Upper lobe of left lung (tissue), 6 donors: ENCODE measurements at regions not wholly inside any gene's neighbourhood (a gene's known extent, or its start where the extent isn't known, plus 50 kb on each side); places are given as distances from the start of the nearest gene placed in this dataset.

Experiments
- ATAC-seq, 2 donors: fragments of 200-7000 bp; cut with Tn5 transposase; one replicate each; pipeline ENCODE4 v1.9.1; 2022; ENCODE audit warnings: mild to moderate bottlenecking in 2 of 2, moderate library complexity in 2 of 2; ENCODE audit not compliant: low FRiP score in 2 of 2
- DNase-seq, 2 donors: peaks; one replicate each; pipeline ENCODE4 v3.0.0-alpha.2; 2019 to 2020
- H3K27ac ChIP-seq, 4 donors: fragments of 200-600 bp; sonication (generic); one replicate each; pipeline ENCODE4 v1.5.1; 2016 to 2019
- H3K27me3 ChIP-seq, 4 donors: fragments of 200-600 bp; sonication (generic); one replicate each; pipeline ENCODE4 v1.5.1; 2017 to 2019
- H3K36me3 ChIP-seq, 4 donors: fragments of 200-600 bp; sonication (generic); one replicate each; pipeline ENCODE4 v1.5.1; 2016 to 2019
- H3K4me1 ChIP-seq, 4 donors: fragments of 200-600 bp; sonication (generic); one replicate each; pipeline ENCODE4 v1.5.1; 2018 to 2019
- H3K4me3 ChIP-seq, 4 donors: fragments of 200-600 bp; sonication (generic); one replicate each; pipeline ENCODE4 v1.5.1; 2017 to 2019; ENCODE audit warnings: mild to moderate bottlenecking in 2 of 4, moderate library complexity in 1 of 4
- H3K9me3 ChIP-seq, 4 donors: fragments of 200-600 bp; sonication (generic); one replicate each; pipeline ENCODE4 v1.5.1; 2018 to 2019
- EP300 ChIP-seq, 4 donors: sonication (generic); formaldehyde crosslinking; IDR thresholded peaks; one replicate each; pipeline ENCODE4 v1.5.1; 2017; ENCODE audit warnings: antibody characterized with exemption in 4 of 4, control low read depth in 2 of 4
- POLR2A ChIP-seq, 4 donors: fragments of 450-650 bp; IDR thresholded peaks; one replicate each; pipeline ENCODE4 v1.5.1; 2016 to 2017; ENCODE audit warnings: antibody characterized with exemption in 4 of 4, mild to moderate bottlenecking in 2 of 4
- POLR2AphosphoS5 ChIP-seq, 2 donors: sonication (generic); formaldehyde crosslinking; IDR thresholded peaks; one replicate each; pipeline ENCODE4 v1.5.1; 2017; ENCODE audit warnings: antibody characterized with exemption in 2 of 2
- WGBS, 2 donors: methylation state at CpG; one replicate each; pipeline ENCODE4 v1.1.5; 2017 to 2018; 5-methylcytosine and 5-hydroxymethylcytosine counted together
- TF ChIP-seq, protein P1 (sequence below), 6 experiments: fragments of 450-650 bp in 4 of 6; fragments of 200-600 bp in 2 of 6; sonication (generic) in 2 of 6; IDR thresholded peaks; one replicate each; pipeline ENCODE4 v1.5.1; 2016 to 2019; ENCODE audit warnings: antibody characterized with exemption in 6 of 6
- donor health status: DM: no; HTN: no; CAD: no; lungs with moderate emphysema.
- donor health status: DM: no; HTN: yes; CAD: no; lungs with severe emphysema.

DNA sequence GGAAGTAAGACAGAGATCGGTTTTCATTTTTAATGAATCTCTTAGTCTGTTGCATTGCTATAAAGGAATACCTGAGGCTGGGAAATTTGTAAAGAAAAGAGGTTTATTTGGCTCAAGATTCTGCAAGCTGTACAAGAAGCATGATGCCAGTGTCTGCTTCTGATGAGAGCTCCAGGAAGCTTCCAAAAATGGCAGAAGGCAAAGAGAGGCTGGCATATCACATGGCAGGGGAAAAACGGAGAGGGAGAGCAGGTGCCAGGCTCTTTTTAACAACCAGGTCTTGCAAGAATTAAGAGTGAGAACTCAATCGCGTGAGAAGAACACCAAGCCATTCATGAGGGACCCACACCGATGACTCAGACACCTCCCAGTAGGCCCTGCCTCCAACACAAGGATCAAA, 125.0 kb upstream of the THSD7A start:
- DNase-seq (no peak), ATAC-seq (no peak)
- whole genome bisulfite sequencing, 2 donors, result 69 to 94% methylated on average over 5 of the region's 5 CpGs

DNA sequence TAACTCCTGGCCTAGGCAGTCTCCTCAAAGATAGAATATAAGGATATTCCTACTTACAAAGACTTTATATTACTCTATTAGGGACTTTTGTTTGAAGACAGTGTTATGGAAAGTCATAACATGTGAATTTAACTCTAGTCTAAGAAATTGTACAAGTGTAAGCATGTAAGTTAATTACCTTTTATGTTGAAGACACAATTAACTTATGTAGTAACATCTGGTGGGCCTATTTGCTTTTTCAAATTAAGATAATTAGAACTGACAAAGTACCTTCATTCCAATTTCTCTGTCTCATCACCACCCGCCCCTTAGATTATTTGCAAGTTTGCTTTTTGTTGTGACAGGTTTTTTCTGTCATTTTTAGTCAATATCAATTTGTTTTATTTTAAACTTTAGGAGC, 126.0 kb upstream of the THSD7A start:
- H3K4me1 ChIP-seq, result no peaks in the 10 kb centered on the region
- H3K4me3 ChIP-seq, result no peak overlapping the region
- no peaks in the 10 kb centered on the region for H3K27me3 ChIP-seq
- no peaks in the 10 kb centered on the region for H3K36me3 ChIP-seq
- 50 to 97% methylated on average over 1 of the region's 1 CpG for WGBS, 2 donors
- DNase-seq (no peak), ATAC-seq (no peak)
- H3K27ac ChIP-seq, result no peak overlapping the region
- TF ChIP-seq EP300 (IDR thresholded peaks at IDR 0.05) (no peak), POLR2A (IDR thresholded peaks at IDR 0.05) (no peak), POLR2AphosphoS5 (IDR thresholded peaks at IDR 0.05) (no peak)
- TF ChIP-seq, protein P1, sequence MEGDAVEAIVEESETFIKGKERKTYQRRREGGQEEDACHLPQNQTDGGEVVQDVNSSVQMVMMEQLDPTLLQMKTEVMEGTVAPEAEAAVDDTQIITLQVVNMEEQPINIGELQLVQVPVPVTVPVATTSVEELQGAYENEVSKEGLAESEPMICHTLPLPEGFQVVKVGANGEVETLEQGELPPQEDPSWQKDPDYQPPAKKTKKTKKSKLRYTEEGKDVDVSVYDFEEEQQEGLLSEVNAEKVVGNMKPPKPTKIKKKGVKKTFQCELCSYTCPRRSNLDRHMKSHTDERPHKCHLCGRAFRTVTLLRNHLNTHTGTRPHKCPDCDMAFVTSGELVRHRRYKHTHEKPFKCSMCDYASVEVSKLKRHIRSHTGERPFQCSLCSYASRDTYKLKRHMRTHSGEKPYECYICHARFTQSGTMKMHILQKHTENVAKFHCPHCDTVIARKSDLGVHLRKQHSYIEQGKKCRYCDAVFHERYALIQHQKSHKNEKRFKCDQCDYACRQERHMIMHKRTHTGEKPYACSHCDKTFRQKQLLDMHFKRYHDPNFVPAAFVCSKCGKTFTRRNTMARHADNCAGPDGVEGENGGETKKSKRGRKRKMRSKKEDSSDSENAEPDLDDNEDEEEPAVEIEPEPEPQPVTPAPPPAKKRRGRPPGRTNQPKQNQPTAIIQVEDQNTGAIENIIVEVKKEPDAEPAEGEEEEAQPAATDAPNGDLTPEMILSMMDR (IDR thresholded peaks at IDR 0.05), result no peak
- H3K9me3 ChIP-seq, result no peaks in the 10 kb centered on the region

More for the DNA sequence above, 125.0 kb upstream of the THSD7A start:
- no peaks in the 10 kb centered on the region for H3K27me3 ChIP-seq
- H3K36me3 ChIP-seq, result no peaks in the 10 kb centered on the region
- H3K27ac ChIP-seq, result no peak overlapping the region
- no peaks in the 10 kb centered on the region for H3K4me1 ChIP-seq
- TF ChIP-seq EP300 (IDR thresholded peaks at IDR 0.05) (no peak), POLR2A (IDR thresholded peaks at IDR 0.05) (no peak), POLR2AphosphoS5 (IDR thresholded peaks at IDR 0.05) (no peak)
- TF ChIP-seq, protein P1 (IDR thresholded peaks at IDR 0.05), result no peak
- H3K4me3 ChIP-seq, result no peak overlapping the region
- H3K9me3 ChIP-seq, result no peaks in the 10 kb centered on the region

DNA sequence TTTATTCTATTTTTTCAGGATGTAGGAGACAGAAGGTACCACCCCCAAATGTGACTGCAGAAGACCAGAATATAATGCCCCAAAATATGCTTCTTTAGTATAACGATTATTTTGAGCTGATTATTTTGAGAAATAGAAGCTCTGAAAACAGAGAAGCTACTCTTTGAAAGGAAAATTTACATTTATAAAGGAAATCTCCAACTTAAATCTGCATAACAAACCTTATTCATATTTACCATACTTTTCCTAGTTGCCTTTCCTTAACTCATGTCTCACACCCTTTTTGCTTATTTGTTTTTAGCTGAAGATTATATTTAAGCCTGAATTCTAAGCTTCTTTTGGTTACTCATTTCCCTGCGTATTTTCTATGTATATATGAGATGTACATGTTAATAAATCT, 127.1 kb upstream of the THSD7A start:
- TF ChIP-seq EP300 (IDR thresholded peaks at IDR 0.05) (no peak), POLR2A (IDR thresholded peaks at IDR 0.05) (no peak), POLR2AphosphoS5 (IDR thresholded peaks at IDR 0.05) (no peak)
- TF ChIP-seq, protein P1 (IDR thresholded peaks at IDR 0.05), result no peak
- Histone ChIP-seq H3K9me3 (no peaks in the 10 kb centered on the region), H3K27me3 (no peaks in the 10 kb centered on the region), H3K4me1 (no peaks in the 10 kb centered on the region), H3K4me3 (no peak overlapping the region), H3K27ac (no peak overlapping the region), H3K36me3 (no peaks in the 10 kb centered on the region)
- DNase-seq, result no peak
- 82% methylated on average over 2 of the region's 2 CpGs for WGBS, 2 donors
- ATAC-seq, result no peak

DNA sequence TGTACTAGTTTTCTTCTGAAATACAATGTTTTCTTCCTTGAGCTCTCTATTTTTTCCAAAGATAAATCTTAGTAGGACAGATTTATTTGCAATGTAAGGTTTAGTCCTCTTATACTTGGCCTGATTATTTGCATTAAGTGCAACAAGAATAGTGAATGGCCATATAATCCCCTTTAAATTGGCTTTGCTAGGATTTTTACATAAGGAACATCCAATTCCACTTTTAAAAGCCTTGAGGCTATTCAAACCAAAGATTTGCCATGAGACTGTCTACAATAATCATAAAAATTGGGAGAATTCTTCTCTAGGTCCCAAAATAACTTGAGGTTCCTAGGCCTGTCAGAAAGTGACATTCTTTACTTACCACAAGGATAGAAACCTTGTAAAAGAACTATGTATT, 128.6 kb upstream of the THSD7A start:
- TF ChIP-seq, protein P1 (IDR thresholded peaks at IDR 0.05), result no peak
- no peak for TF ChIP-seq POLR2AphosphoS5 (IDR thresholded peaks at IDR 0.05)
- no peak for TF ChIP-seq POLR2A (IDR thresholded peaks at IDR 0.05)
- TF ChIP-seq EP300 (IDR thresholded peaks at IDR 0.05), result no peak
- H3K4me3 ChIP-seq, result no peak overlapping the region
- H3K9me3 ChIP-seq, result no peaks in the 10 kb centered on the region
- no peak for ATAC-seq
- H3K27ac ChIP-seq, result no peak overlapping the region
- no peaks in the 10 kb centered on the region for H3K36me3 ChIP-seq
- no peaks in the 10 kb centered on the region for H3K27me3 ChIP-seq
- no peak for DNase-seq
- H3K4me1 ChIP-seq, result no peaks in the 10 kb centered on the region

DNA sequence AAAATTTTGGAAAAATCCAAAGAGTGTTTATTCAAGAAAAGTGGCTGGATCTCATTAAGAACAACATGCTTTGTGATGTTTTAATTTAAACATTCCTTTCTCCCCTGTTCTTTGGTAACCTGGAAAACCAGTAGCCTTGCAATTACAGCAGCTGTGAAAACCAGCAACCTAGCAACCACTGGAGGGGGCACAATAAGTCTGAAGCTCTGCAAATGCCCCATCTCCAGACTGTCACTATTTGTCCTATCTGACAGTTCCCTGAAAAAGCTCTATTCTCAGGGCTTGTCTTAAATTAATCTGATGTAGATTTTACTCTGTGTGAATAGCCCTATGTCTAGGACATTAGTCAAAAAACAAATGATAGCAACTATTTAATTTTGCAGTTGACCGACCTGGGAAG, 137.6 kb upstream of the THSD7A start:
- no peaks in the 10 kb centered on the region for H3K4me1 ChIP-seq
- WGBS, 2 donors, result 48 to 64% methylated on average over 1 of the region's 1 CpG
- H3K36me3 ChIP-seq, result no peaks in the 10 kb centered on the region
- TF ChIP-seq POLR2AphosphoS5 (IDR thresholded peaks at IDR 0.05), result no peak
- TF ChIP-seq, protein P1 (IDR thresholded peaks at IDR 0.05), result no peak
- TF ChIP-seq EP300 (IDR thresholded peaks at IDR 0.05), result no peak
- no peak for TF ChIP-seq POLR2A (IDR thresholded peaks at IDR 0.05)
- peaks cover 0 to 2% (median under 1%) of the 10 kb centered on the region in 4 donors for H3K9me3 ChIP-seq
- ATAC-seq (no peak), DNase-seq (no peak)
- H3K4me3 ChIP-seq, result no peak overlapping the region
- H3K27ac ChIP-seq, result no peak overlapping the region
- no peaks in the 10 kb centered on the region for H3K27me3 ChIP-seq
